ENCODE measurements at regions not wholly inside any gene's neighbourhood (a gene's known extent, or its start where the extent isn't known, plus 50 kb on each side); places are given as distances from the start of the nearest gene placed in this dataset.

- no peaks in the 10 kb centered on the region for H3K27me3 ChIP-seq (ENCODE audit: insufficient read depth, low read length)
- H3K27ac ChIP-seq (ENCODE audit: insufficient read length, low read depth, low read length): no peak overlapping the region
- no peak for TF ChIP-seq CTCF (conservative IDR thresholded peaks at IDR 0.05)
- H4K5ac ChIP-seq (ENCODE audit: insufficient read length, low read depth, low read length): no peak overlapping the region
- no peaks in the 10 kb centered on the region for H3K9me3 ChIP-seq (ENCODE audit: control insufficient read depth, low read depth, low read length)
- no peak overlapping the region for H2AFZ ChIP-seq (ENCODE audit: low read length)
- no peak overlapping the region for H3K4ac ChIP-seq (ENCODE audit: low read depth, low read length)
- H3K23me2 ChIP-seq (ENCODE audit: insufficient read length, low read depth, low read length, poor library complexity, severe bottlenecking): no peaks in the 10 kb centered on the region
- Mint-ChIP-seq H3K4me3 (no peak overlapping the region), H3K36me3 (ENCODE audit: insufficient read depth in 1 of 3, low read depth in 3 of 3) (peaks cover 0 to 3% (median 0%) of the 10 kb centered on the region in 3 experiments; a peak in 1 of 7 replicates), H3K27me3 (ENCODE audit: low read depth) (no peaks in the 10 kb centered on the region), H3K27ac (no peak overlapping the region), H3K4me1 (peaks cover 2 to 5% of the 10 kb centered on the region in 2 experiments; a peak in 1 of 4 replicates), H3K9me3 (no peaks in the 10 kb centered on the region; a peak in 2 of 5 replicates)
- H3K23ac ChIP-seq (ENCODE audit: insufficient read length, low read depth, low read length): no peak overlapping the region
- H3K18ac ChIP-seq (ENCODE audit: insufficient read length, low read depth, low read length): no peak overlapping the region
- H2BK5ac ChIP-seq (ENCODE audit: insufficient read length, low read length): no peak overlapping the region
- H3K79me1 ChIP-seq (ENCODE audit: insufficient read depth, low read depth, low read length, poor library complexity, severe bottlenecking): no peaks in the 10 kb centered on the region
- no peak overlapping the region for H2BK20ac ChIP-seq (ENCODE audit: low read depth, low read length, poor library complexity, severe bottlenecking)
- H3K14ac ChIP-seq (ENCODE audit: insufficient read depth, low read length): no peak overlapping the region
- no peak overlapping the region for H3K9ac ChIP-seq (ENCODE audit: extremely low read depth, insufficient read length, low read length)
- H2BK12ac ChIP-seq (ENCODE audit: insufficient read length, low read depth, low read length): no peak overlapping the region
- H3K79me2 ChIP-seq (ENCODE audit: insufficient read depth, low read length): no peaks in the 10 kb centered on the region
- H3K56ac ChIP-seq (ENCODE audit: insufficient read length, low read depth, low read length): no peak overlapping the region
- H2BK15ac ChIP-seq (ENCODE audit: low read depth, low read length): no peak overlapping the region
- no peaks in the 10 kb centered on the region for H4K20me1 ChIP-seq (ENCODE audit: control insufficient read depth, insufficient read depth, insufficient read length)
- no peak overlapping the region for H3T11ph ChIP-seq (ENCODE audit: low read length)
- no peak overlapping the region for H3K4me2 ChIP-seq (ENCODE audit: insufficient read depth, insufficient read length, low read length)
- no peaks in the 10 kb centered on the region for H3K4me1 ChIP-seq (ENCODE audit: insufficient read depth, low read length)
- H4K91ac ChIP-seq (ENCODE audit: insufficient read length, low read depth, low read length): no peak overlapping the region
- no peak overlapping the region for H2BK120ac ChIP-seq (ENCODE audit: low read depth, low read length, poor library complexity, severe bottlenecking)
- no peak overlapping the region for H4K8ac ChIP-seq (replicated peaks; ENCODE audit: insufficient read length, low read depth, low read length)
- DNase-seq: no peak
- no CpG with 5 or more reads among the region's 1 CpG for whole genome bisulfite sequencing (ENCODE audit: extremely low coverage, insufficient read length, low lambda C conversion rate)
- no peak overlapping the region for H2AK5ac ChIP-seq (ENCODE audit: insufficient read length, low read length)
Observed at GRCh38 chr18:64850791-64851190, 701.9 kb upstream of the LINC00305 start.
